ENCODE measurements at regions not wholly inside any gene's neighbourhood (a gene's known extent, or its start where the extent isn't known, plus 50 kb on each side); places are given as distances from the start of the nearest gene placed in this dataset.

- Histone ChIP-seq H3K9me3 (replicated peaks in 1 of 2; ENCODE audit: control insufficient read depth in 2 of 2, insufficient read depth in 1 of 2, low read depth in 1 of 2, low read length in 2 of 2) (no peaks in the 10 kb centered on the region), H3K4ac (ENCODE audit: low read length) (no peak overlapping the region), H3K9ac (ENCODE audit: low read depth, low read length, poor library complexity) (no peak overlapping the region), H3K27ac (replicated peaks; ENCODE audit: low read length) (no peak overlapping the region), H3K36me3 (replicated peaks in 1 of 2; ENCODE audit: control insufficient read depth in 2 of 2, insufficient read depth in 2 of 2, low read length in 2 of 2) (no peaks in the 10 kb centered on the region), H3K4me2 (ENCODE audit: insufficient read depth, low read length, poor library complexity, severe bottlenecking) (no peak overlapping the region), H2BK5ac (ENCODE audit: low read length) (no peak overlapping the region), H3K4me3 (ENCODE audit: low read length in 2 of 2) (no peak overlapping the region), H3K14ac (ENCODE audit: low read length) (no peak overlapping the region), H4K91ac (ENCODE audit: low read depth, low read length, poor library complexity) (no peak overlapping the region), H2BK120ac (ENCODE audit: low read depth, low read length) (no peak overlapping the region), H2BK12ac (ENCODE audit: low read length) (no peak overlapping the region), H3K27me3 (ENCODE audit: control insufficient read depth in 3 of 3, insufficient read depth in 3 of 3, low read depth in 1 of 3, low read length in 3 of 3) (no peaks in the 10 kb centered on the region), H3K23ac (ENCODE audit: low read depth, low read length, poor library complexity) (no peak overlapping the region), H2AFZ (ENCODE audit: low read length) (no peak overlapping the region), H3K4me1 (ENCODE audit: control insufficient read depth in 2 of 2, insufficient read depth in 1 of 2, low read depth in 1 of 2, low read length in 2 of 2) (peaks cover 0 to 2% of the 10 kb centered on the region in 2 donors), H2AK5ac (ENCODE audit: low read depth, low read length) (no peak overlapping the region), H2BK15ac (ENCODE audit: low read length) (no peak overlapping the region), H3K79me1 (ENCODE audit: low read depth, low read length) (no peaks in the 10 kb centered on the region), H4K8ac (ENCODE audit: low read depth, low read length) (no peak overlapping the region), H3K18ac (ENCODE audit: low read length) (no peak overlapping the region)
- WGBS, 2 donors (ENCODE audit: extremely low coverage in 2 of 2, insufficient read length in 2 of 2, insufficient replicate concordance in 1 of 2) = no CpG with 5 or more reads among the region's 5 CpGs
- DNase-seq (ENCODE audit: low spot score) = no peak
Measured at GRCh38 chr3:102176333-102177050, 258.3 kb upstream of the ZPLD1 start.

GRCh38 chr3:102177075-102177755, 257.6 kb upstream of the ZPLD1 start:
- no peak overlapping the region for H2BK120ac ChIP-seq (ENCODE audit: low read depth, low read length)
- H3K27me3 ChIP-seq (ENCODE audit: control insufficient read depth in 3 of 3, insufficient read depth in 3 of 3, low read depth in 1 of 3, low read length in 3 of 3) = no peaks in the 10 kb centered on the region
- DNase-seq (ENCODE audit: low spot score) = no peak
- no peak overlapping the region for H3K18ac ChIP-seq (ENCODE audit: low read length)
- no peak overlapping the region for H4K8ac ChIP-seq (ENCODE audit: low read depth, low read length)
- no peak overlapping the region for H2BK15ac ChIP-seq (ENCODE audit: low read length)
- no peak overlapping the region for H4K91ac ChIP-seq (ENCODE audit: low read depth, low read length, poor library complexity)
- H2AK5ac ChIP-seq (ENCODE audit: low read depth, low read length) = no peak overlapping the region
- H3K27ac ChIP-seq (replicated peaks; ENCODE audit: low read length) = no peak overlapping the region
- H3K4me2 ChIP-seq (ENCODE audit: insufficient read depth, low read length, poor library complexity, severe bottlenecking) = no peak overlapping the region
- H3K9ac ChIP-seq (ENCODE audit: low read depth, low read length, poor library complexity) = no peak overlapping the region
- H3K4me3 ChIP-seq (ENCODE audit: low read length in 2 of 2) = no peak overlapping the region
- H3K36me3 ChIP-seq (replicated peaks in 1 of 2; ENCODE audit: control insufficient read depth in 2 of 2, insufficient read depth in 2 of 2, low read length in 2 of 2) = no peaks in the 10 kb centered on the region
- H3K23ac ChIP-seq (ENCODE audit: low read depth, low read length, poor library complexity) = no peak overlapping the region
- no peak overlapping the region for H2BK12ac ChIP-seq (ENCODE audit: low read length)
- H3K9me3 ChIP-seq (replicated peaks in 1 of 2; ENCODE audit: control insufficient read depth in 2 of 2, insufficient read depth in 1 of 2, low read depth in 1 of 2, low read length in 2 of 2) = no peaks in the 10 kb centered on the region
- no peak overlapping the region for H3K4ac ChIP-seq (ENCODE audit: low read length)
- H3K79me1 ChIP-seq (ENCODE audit: low read depth, low read length) = no peaks in the 10 kb centered on the region
- no peak overlapping the region for H2BK5ac ChIP-seq (ENCODE audit: low read length)
- no peak overlapping the region for H2AFZ ChIP-seq (ENCODE audit: low read length)
- no peak overlapping the region for H3K14ac ChIP-seq (ENCODE audit: low read length)
- no CpG with 5 or more reads among the region's 11 CpGs for WGBS, 2 donors (ENCODE audit: extremely low coverage in 2 of 2, insufficient read length in 2 of 2, insufficient replicate concordance in 1 of 2)
- H3K4me1 ChIP-seq (ENCODE audit: control insufficient read depth in 2 of 2, insufficient read depth in 1 of 2, low read depth in 1 of 2, low read length in 2 of 2) = peaks cover 0 to 2% of the 10 kb centered on the region in 2 donors

- H3K79me1 ChIP-seq (ENCODE audit: low read depth, low read length) = no peaks in the 10 kb centered on the region
- H3K18ac ChIP-seq (ENCODE audit: low read length) = no peak overlapping the region
- H3K4ac ChIP-seq (ENCODE audit: low read length) = no peak overlapping the region
- no peak overlapping the region for H2BK15ac ChIP-seq (ENCODE audit: low read length)
- no peak overlapping the region for H2AK5ac ChIP-seq (ENCODE audit: low read depth, low read length)
- H3K14ac ChIP-seq (ENCODE audit: low read length) = no peak overlapping the region
- H3K27me3 ChIP-seq (ENCODE audit: control insufficient read depth in 3 of 3, insufficient read depth in 3 of 3, low read depth in 1 of 3, low read length in 3 of 3) = no peaks in the 10 kb centered on the region
- no peak overlapping the region for H4K8ac ChIP-seq (ENCODE audit: low read depth, low read length)
- no peaks in the 10 kb centered on the region for H3K9me3 ChIP-seq (replicated peaks in 1 of 2; ENCODE audit: control insufficient read depth in 2 of 2, insufficient read depth in 1 of 2, low read depth in 1 of 2, low read length in 2 of 2)
- no peak overlapping the region for H4K91ac ChIP-seq (ENCODE audit: low read depth, low read length, poor library complexity)
- H2AFZ ChIP-seq (ENCODE audit: low read length) = no peak overlapping the region
- H3K4me2 ChIP-seq (ENCODE audit: insufficient read depth, low read length, poor library complexity, severe bottlenecking) = no peak overlapping the region
- H3K27ac ChIP-seq (replicated peaks; ENCODE audit: low read length) = no peak overlapping the region
- DNase-seq (ENCODE audit: low spot score) = no peak
- no peak overlapping the region for H2BK12ac ChIP-seq (ENCODE audit: low read length)
- peaks cover 2 to 8% of the 10 kb centered on the region in 2 donors for H3K4me1 ChIP-seq (ENCODE audit: control insufficient read depth in 2 of 2, insufficient read depth in 1 of 2, low read depth in 1 of 2, low read length in 2 of 2)
- no peak overlapping the region for H2BK120ac ChIP-seq (ENCODE audit: low read depth, low read length)
- H3K36me3 ChIP-seq (replicated peaks in 1 of 2; ENCODE audit: control insufficient read depth in 2 of 2, insufficient read depth in 2 of 2, low read length in 2 of 2) = no peaks in the 10 kb centered on the region
- H3K9ac ChIP-seq (ENCODE audit: low read depth, low read length, poor library complexity) = no peak overlapping the region
- H3K23ac ChIP-seq (ENCODE audit: low read depth, low read length, poor library complexity) = no peak overlapping the region
- no peak overlapping the region for H2BK5ac ChIP-seq (ENCODE audit: low read length)
- no peak overlapping the region for H3K4me3 ChIP-seq (ENCODE audit: low read length in 2 of 2)
Measured at GRCh38 chr3:102178817-102179216, 256.0 kb upstream of the ZPLD1 start.

GRCh38 chr3:102179326-102180177, 255.3 kb upstream of the ZPLD1 start:
- no peak overlapping the region for H3K14ac ChIP-seq (ENCODE audit: low read length)
- H3K4ac ChIP-seq (ENCODE audit: low read length) = no peak overlapping the region
- H2BK120ac ChIP-seq (ENCODE audit: low read depth, low read length) = no peak overlapping the region
- H4K91ac ChIP-seq (ENCODE audit: low read depth, low read length, poor library complexity) = no peak overlapping the region
- H3K9me3 ChIP-seq (replicated peaks in 1 of 2; ENCODE audit: control insufficient read depth in 2 of 2, insufficient read depth in 1 of 2, low read depth in 1 of 2, low read length in 2 of 2) = no peaks in the 10 kb centered on the region
- no peaks in the 10 kb centered on the region for H3K27me3 ChIP-seq (ENCODE audit: control insufficient read depth in 3 of 3, insufficient read depth in 3 of 3, low read depth in 1 of 3, low read length in 3 of 3)
- no peak overlapping the region for H3K9ac ChIP-seq (ENCODE audit: low read depth, low read length, poor library complexity)
- H2BK12ac ChIP-seq (ENCODE audit: low read length) = no peak overlapping the region
- H3K4me3 ChIP-seq (ENCODE audit: low read length in 2 of 2) = no peak overlapping the region
- H3K79me1 ChIP-seq (ENCODE audit: low read depth, low read length) = no peaks in the 10 kb centered on the region
- no peak for DNase-seq (ENCODE audit: low spot score)
- H2BK5ac ChIP-seq (ENCODE audit: low read length) = no peak overlapping the region
- H3K18ac ChIP-seq (ENCODE audit: low read length) = no peak overlapping the region
- WGBS, 2 donors (ENCODE audit: extremely low coverage in 2 of 2, insufficient read length in 2 of 2, insufficient replicate concordance in 1 of 2) = no CpG with 5 or more reads among the region's 6 CpGs
- no peak overlapping the region for H2AFZ ChIP-seq (ENCODE audit: low read length)
- H2BK15ac ChIP-seq (ENCODE audit: low read length) = no peak overlapping the region
- no peak overlapping the region for H2AK5ac ChIP-seq (ENCODE audit: low read depth, low read length)
- H3K36me3 ChIP-seq (replicated peaks in 1 of 2; ENCODE audit: control insufficient read depth in 2 of 2, insufficient read depth in 2 of 2, low read length in 2 of 2) = no peaks in the 10 kb centered on the region
- no peak overlapping the region for H3K4me2 ChIP-seq (ENCODE audit: insufficient read depth, low read length, poor library complexity, severe bottlenecking)
- H3K23ac ChIP-seq (ENCODE audit: low read depth, low read length, poor library complexity) = no peak overlapping the region
- H3K27ac ChIP-seq (replicated peaks; ENCODE audit: low read length) = no peak overlapping the region
- peaks cover 5 to 12% of the 10 kb centered on the region in 2 donors for H3K4me1 ChIP-seq (ENCODE audit: control insufficient read depth in 2 of 2, insufficient read depth in 1 of 2, low read depth in 1 of 2, low read length in 2 of 2)
- H4K8ac ChIP-seq (ENCODE audit: low read depth, low read length) = no peak overlapping the region
